Effector memory CD8-positive, alpha-beta T cell (primary cell): ENCODE measurements at regions not wholly inside any gene's neighbourhood (a gene's known extent, or its start where the extent isn't known, plus 50 kb on each side); places are given as distances from the start of the nearest gene placed in this dataset.

Source experiments
- ATAC-seq: fragments of 150-1000 bp; cut with Tn5 transposase; replicated peaks from 2 replicates; pipeline ENCODE4 v1.10.0; 2021; ENCODE audit warnings: mild to moderate bottlenecking, moderate library complexity
- DNase-seq, 3 experiments: peaks; one replicate each; pipeline ENCODE4 v3.0.0; 2021
- H3K27ac Mint-ChIP-seq, 2 donors: one replicate each; pipeline ENCODE4 v1.8.0; 2022; ENCODE audit warnings: mild to moderate bottlenecking in 2 of 2, mixed read lengths in 2 of 2, moderate library complexity in 2 of 2
- H3K27me3 Mint-ChIP-seq, 2 donors: one replicate each; pipeline ENCODE4 v1.8.0; 2022; ENCODE audit warnings: mixed read lengths in 2 of 2
- H3K36me3 Mint-ChIP-seq: one replicate; pipeline ENCODE4 v1.8.0; 2022; ENCODE audit warnings: mild to moderate bottlenecking, moderate library complexity, mixed read lengths; ENCODE audit not compliant: insufficient read depth
- H3K4me1 Mint-ChIP-seq, 2 donors: one replicate each; pipeline ENCODE4 v1.8.0; 2022; ENCODE audit warnings: low read depth in 2 of 2, mixed read lengths in 2 of 2
- H3K4me3 Mint-ChIP-seq, 2 donors: one replicate each; pipeline ENCODE4 v1.8.0; 2022; ENCODE audit warnings: mild to moderate bottlenecking in 2 of 2, mixed read lengths in 2 of 2, moderate library complexity in 2 of 2
- H3K9me3 Mint-ChIP-seq, 2 donors: one replicate each; pipeline ENCODE4 v1.8.0; 2022; ENCODE audit warnings: mixed read lengths in 2 of 2

GRCh38 chr12:92432724-92433441, 269.9 kb upstream of the PLEKHG7 start:
- Mint-ChIP-seq H3K27ac (peak overlapping the region in 1 of 2 donors; percentile 8), H3K36me3 (no peaks in the 10 kb centered on the region), H3K9me3 (no peaks in the 10 kb centered on the region), H3K4me1 (peaks cover 10 to 13% of the 10 kb centered on the region in 2 donors), H3K4me3 (no peak overlapping the region), H3K27me3 (no peaks in the 10 kb centered on the region)
- ATAC-seq (no peak), DNase-seq (no peak)

- Mint-ChIP-seq H3K4me1 (peaks cover 10 to 20% of the 10 kb centered on the region in 2 donors), H3K4me3 (no peak overlapping the region), H3K27ac (no peak overlapping the region), H3K36me3 (no peaks in the 10 kb centered on the region), H3K27me3 (no peaks in the 10 kb centered on the region), H3K9me3 (no peaks in the 10 kb centered on the region)
- DNase-seq, result peak in 1 of 3 experiments; percentile 2
- peak; percentile 68 for ATAC-seq
Measured at GRCh38 chr12:92431146-92431545, 271.6 kb upstream of the PLEKHG7 start.

- H3K4me3 Mint-ChIP-seq, result no peak overlapping the region
- peaks cover 8 to 20% of the 10 kb centered on the region in 2 donors for H3K4me1 Mint-ChIP-seq
- H3K36me3 Mint-ChIP-seq, result no peaks in the 10 kb centered on the region
- H3K9me3 Mint-ChIP-seq, result no peaks in the 10 kb centered on the region
- no peak overlapping the region for H3K27ac Mint-ChIP-seq
- DNase-seq (no peak), ATAC-seq (no peak)
- H3K27me3 Mint-ChIP-seq, result no peaks in the 10 kb centered on the region
Measured at GRCh38 chr12:92426332-92426731, 276.5 kb upstream of the PLEKHG7 start.

DNA sequence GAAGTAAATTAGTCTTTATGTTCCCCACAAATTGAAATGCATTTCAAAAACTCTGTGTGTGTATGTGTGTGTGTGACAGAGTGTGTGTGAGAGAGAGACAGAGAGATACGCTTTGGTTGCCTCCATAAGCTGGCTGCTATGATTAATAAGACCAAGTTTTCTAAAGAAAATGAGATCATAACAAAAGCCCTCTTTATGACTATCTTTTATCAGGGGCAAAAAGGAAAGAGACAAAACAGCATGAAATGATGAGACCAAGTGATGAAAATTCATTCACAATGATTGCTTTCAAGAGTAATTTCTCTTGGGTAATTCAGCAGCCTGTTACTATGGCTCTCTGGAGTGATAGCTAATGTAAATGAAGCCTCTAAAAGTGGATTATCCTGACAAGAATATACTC, 277.6 kb upstream of the PLEKHG7 start:
- Mint-ChIP-seq H3K4me3 (no peak overlapping the region), H3K4me1 (peaks cover 5 to 20% of the 10 kb centered on the region in 2 donors), H3K9me3 (no peaks in the 10 kb centered on the region), H3K27me3 (no peaks in the 10 kb centered on the region), H3K36me3 (no peaks in the 10 kb centered on the region), H3K27ac (no peak overlapping the region)
- DNase-seq (no peak), ATAC-seq (no peak)

GRCh38 chr12:92424338-92424737, 278.5 kb upstream of the PLEKHG7 start:
- DNase-seq, result no peak
- no peak for ATAC-seq
- H3K4me3 Mint-ChIP-seq, result no peak overlapping the region

GRCh38 chr12:92421701-92422100, 276.1 kb upstream of the BTG1 start:
- no peak overlapping the region for H3K4me3 Mint-ChIP-seq

More at GRCh38 chr12:92424338-92424737, 278.5 kb upstream of the PLEKHG7 start:
- no peaks in the 10 kb centered on the region for H3K9me3 Mint-ChIP-seq
- H3K27me3 Mint-ChIP-seq, result no peaks in the 10 kb centered on the region
- H3K36me3 Mint-ChIP-seq, result no peaks in the 10 kb centered on the region
- no peak overlapping the region for H3K27ac Mint-ChIP-seq
- peaks cover 5 to 18% of the 10 kb centered on the region in 2 donors for H3K4me1 Mint-ChIP-seq

GRCh38 chr12:92421042-92421441, 275.4 kb upstream of the BTG1 start:
- H3K9me3 Mint-ChIP-seq, result no peaks in the 10 kb centered on the region
- H3K27ac Mint-ChIP-seq, result no peak overlapping the region
- ATAC-seq, result no peak
- no peak overlapping the region for H3K4me3 Mint-ChIP-seq
- no peaks in the 10 kb centered on the region for H3K36me3 Mint-ChIP-seq
- no peak for DNase-seq
- no peaks in the 10 kb centered on the region for H3K27me3 Mint-ChIP-seq
- peaks cover 0 to 2% of the 10 kb centered on the region in 2 donors for H3K4me1 Mint-ChIP-seq

More at GRCh38 chr12:92421701-92422100, 276.1 kb upstream of the BTG1 start:
- H3K36me3 Mint-ChIP-seq, result no peaks in the 10 kb centered on the region
- H3K27me3 Mint-ChIP-seq, result no peaks in the 10 kb centered on the region
- no peaks in the 10 kb centered on the region for H3K9me3 Mint-ChIP-seq
- no peak overlapping the region for H3K27ac Mint-ChIP-seq
- DNase-seq (no peak), ATAC-seq (no peak)
- peaks cover 0 to 4% of the 10 kb centered on the region in 2 donors for H3K4me1 Mint-ChIP-seq

- H3K4me1 Mint-ChIP-seq, result peaks cover 0 to 3% of the 10 kb centered on the region in 2 donors
- H3K36me3 Mint-ChIP-seq, result no peaks in the 10 kb centered on the region
- no peaks in the 10 kb centered on the region for H3K9me3 Mint-ChIP-seq
- ATAC-seq (no peak), DNase-seq (no peak)
- H3K4me3 Mint-ChIP-seq, result no peak overlapping the region
- H3K27ac Mint-ChIP-seq, result no peak overlapping the region
- no peaks in the 10 kb centered on the region for H3K27me3 Mint-ChIP-seq
Measured at GRCh38 chr12:92419201-92419600, 273.6 kb upstream of the BTG1 start.

DNA sequence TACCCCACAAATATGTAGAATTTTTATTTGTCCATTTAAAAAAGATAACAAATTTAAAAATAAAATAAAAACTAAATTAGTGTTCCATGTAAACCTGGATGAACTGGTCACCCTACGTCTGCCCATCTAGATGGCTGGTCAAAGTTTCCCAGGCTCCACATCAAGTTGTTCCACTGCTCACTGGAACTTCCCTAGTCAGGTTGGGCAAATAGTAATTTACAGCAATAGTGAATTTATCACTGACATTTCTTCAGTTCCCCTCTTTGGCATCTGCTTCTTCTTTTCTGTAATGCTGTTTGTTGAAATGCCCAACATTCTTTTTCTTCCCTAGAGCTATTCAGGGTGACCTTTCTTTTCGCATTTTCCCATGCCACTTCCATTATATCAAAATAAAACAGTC, 272.7 kb upstream of the BTG1 start:
- no peak overlapping the region for H3K4me3 Mint-ChIP-seq
- ATAC-seq (no peak), DNase-seq (no peak)
- H3K9me3 Mint-ChIP-seq, result no peaks in the 10 kb centered on the region
- H3K27ac Mint-ChIP-seq, result no peak overlapping the region
- no peaks in the 10 kb centered on the region for H3K27me3 Mint-ChIP-seq
- no peaks in the 10 kb centered on the region for H3K36me3 Mint-ChIP-seq
- H3K4me1 Mint-ChIP-seq, result peaks cover 0 to 5% of the 10 kb centered on the region in 2 donors

GRCh38 chr12:92417373-92417772, 271.7 kb upstream of the BTG1 start:
- Mint-ChIP-seq H3K27ac (no peak overlapping the region), H3K27me3 (no peaks in the 10 kb centered on the region), H3K36me3 (no peaks in the 10 kb centered on the region), H3K4me3 (no peak overlapping the region), H3K9me3 (no peaks in the 10 kb centered on the region), H3K4me1 (peaks cover 0 to 6% of the 10 kb centered on the region in 2 donors)
- DNase-seq, result no peak
- no peak for ATAC-seq

DNA sequence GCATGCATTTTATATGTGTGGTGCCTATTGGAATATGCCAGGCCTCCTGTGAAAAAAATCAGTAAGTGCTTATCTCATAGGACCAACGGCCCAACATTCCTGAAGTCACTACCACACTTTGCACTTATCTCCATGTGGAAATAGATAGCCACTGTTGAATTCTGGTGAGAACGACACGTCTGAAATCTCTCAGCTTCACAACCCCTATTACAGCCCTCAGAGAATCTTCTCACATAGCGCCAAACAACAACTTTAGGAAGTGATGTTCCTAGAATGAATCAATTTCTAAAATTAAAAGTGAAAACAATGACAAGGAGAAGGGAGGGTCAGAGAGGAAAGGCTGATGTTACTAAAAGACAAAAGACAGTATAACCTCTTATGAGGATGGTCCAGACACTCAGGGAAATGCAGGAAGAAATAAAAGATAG, 270.8 kb upstream of the BTG1 start:
- Mint-ChIP-seq H3K36me3 (no peaks in the 10 kb centered on the region), H3K27ac (no peak overlapping the region), H3K27me3 (no peaks in the 10 kb centered on the region), H3K9me3 (no peaks in the 10 kb centered on the region), H3K4me1 (peaks cover 0 to 6% of the 10 kb centered on the region in 2 donors), H3K4me3 (no peak overlapping the region)
- DNase-seq (no peak), ATAC-seq (no peak)

DNA sequence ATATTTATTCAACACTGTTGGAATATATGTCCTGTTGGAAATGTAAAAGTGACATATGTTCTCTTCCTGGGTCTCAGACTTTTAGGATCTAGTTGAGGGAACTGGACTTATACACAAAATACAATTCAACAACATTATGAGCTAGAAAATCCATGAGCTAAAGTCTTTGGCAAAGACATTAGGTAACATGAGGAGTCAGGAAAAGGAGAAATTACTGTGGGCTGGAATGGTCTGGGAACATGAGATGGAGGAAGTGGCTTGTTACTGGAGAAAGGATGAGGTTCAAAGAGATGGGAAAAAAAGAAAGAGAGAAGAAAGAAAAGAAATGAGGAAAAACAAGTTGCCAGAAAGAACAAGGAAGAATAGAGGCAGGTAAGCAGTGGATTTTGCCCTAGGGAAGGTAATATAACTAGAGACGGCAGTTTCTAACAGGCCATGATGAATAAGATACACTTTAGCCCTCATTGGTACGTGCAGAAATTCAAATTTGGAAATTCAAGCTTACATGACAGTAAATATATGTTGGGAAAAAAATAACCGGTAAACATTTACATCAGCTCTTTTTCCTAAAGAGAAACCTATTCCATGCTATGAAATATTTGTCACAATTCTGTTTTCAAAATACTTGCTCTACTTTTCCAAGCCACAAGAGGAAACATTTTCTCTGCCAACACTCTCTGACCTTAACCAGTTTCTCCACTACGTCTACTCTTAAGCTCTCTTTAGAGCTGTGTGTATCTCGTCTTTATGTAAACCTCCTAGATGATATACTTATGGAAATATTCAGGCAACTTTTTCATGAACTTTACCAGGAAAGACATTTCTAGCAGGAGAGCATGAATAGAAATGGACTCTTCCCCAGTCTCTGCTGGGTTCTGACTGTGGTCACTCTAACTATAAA, 268.8 kb upstream of the BTG1 start:
- no peak for ATAC-seq
- no peaks in the 10 kb centered on the region for H3K36me3 Mint-ChIP-seq
- H3K4me3 Mint-ChIP-seq, result no peak overlapping the region
- H3K27ac Mint-ChIP-seq, result no peak overlapping the region
- H3K4me1 Mint-ChIP-seq, result peaks cover 0 to 6% of the 10 kb centered on the region in 2 donors
- H3K9me3 Mint-ChIP-seq, result no peaks in the 10 kb centered on the region
- no peaks in the 10 kb centered on the region for H3K27me3 Mint-ChIP-seq
- DNase-seq, result no peak

DNA sequence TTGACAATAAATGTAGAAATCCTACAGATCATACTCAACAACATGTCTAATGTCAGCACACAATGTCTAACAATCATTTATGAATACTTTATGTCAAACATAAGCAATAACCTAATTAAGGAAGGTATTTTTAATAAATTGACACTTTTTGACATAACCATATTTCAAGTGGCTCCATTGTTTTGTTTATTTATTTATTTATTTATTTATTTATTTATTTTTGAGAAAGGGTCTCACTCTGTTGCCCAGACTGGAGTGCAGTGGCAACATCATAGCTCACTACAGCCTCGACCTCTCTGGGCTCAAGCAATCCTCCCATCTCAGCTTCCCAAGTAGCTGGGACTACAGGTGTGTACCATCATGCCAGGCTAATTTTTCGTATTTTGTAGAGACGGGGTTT, 267.6 kb upstream of the BTG1 start:
- ATAC-seq, result no peak
- Mint-ChIP-seq H3K36me3 (no peaks in the 10 kb centered on the region), H3K27ac (no peak overlapping the region), H3K4me1 (peaks cover 5 to 8% of the 10 kb centered on the region in 2 donors), H3K27me3 (no peaks in the 10 kb centered on the region), H3K4me3 (no peak overlapping the region), H3K9me3 (no peaks in the 10 kb centered on the region)
- no peak for DNase-seq

- H3K27ac Mint-ChIP-seq, result no peak overlapping the region
- DNase-seq (no peak), ATAC-seq (no peak)
- H3K4me3 Mint-ChIP-seq, result no peak overlapping the region
- H3K9me3 Mint-ChIP-seq, result no peaks in the 10 kb centered on the region
- H3K27me3 Mint-ChIP-seq, result no peaks in the 10 kb centered on the region
- no peaks in the 10 kb centered on the region for H3K36me3 Mint-ChIP-seq
- peaks cover 9 to 11% of the 10 kb centered on the region in 2 donors for H3K4me1 Mint-ChIP-seq
Measured at GRCh38 chr12:92412856-92413255, 267.2 kb upstream of the BTG1 start.
